Endothelial cell of umbilical vein (primary cell): ENCODE measurements at regions not wholly inside any gene's neighbourhood (a gene's known extent, or its start where the extent isn't known, plus 50 kb on each side); places are given as distances from the start of the nearest gene placed in this dataset.

ENCODE experiments used
- BruUV-seq: library from RNA; stranded (reverse); fragments of 400-500 nt; replicated peaks from 2 replicates; lab custom pipeline; 2021; lab: Mats Ljungman, UMichigan
- CTCF ChIA-PET: fragments of 300-600, 350-600 bp; sonication (Branson Sonifier 250); formaldehyde crosslinking; loops from one replicate; lab custom pipeline; 2021; ENCODE audit warnings: antibody characterized with exemption, inconsistent platforms; lab: Charles Lee
- POLR2A ChIA-PET: fragments of 300-600, 350-600 bp; sonication (Branson Sonifier 250); formaldehyde crosslinking; loops from one replicate; lab custom pipeline; 2021; ENCODE audit warnings: antibody characterized with exemption, inconsistent platforms; lab: Charles Lee
- DNase-seq: peaks from one replicate; pipeline ENCODE4 v3.0.0-alpha.2; 2011; ENCODE audit warnings: low read depth, low spot score
- FAIRE-seq: peaks from 2 replicates; lab custom pipeline; 2011; peaks lifted over from hg19 to GRCh38; lab: Jason Lieb, UNC
- H2AFZ ChIP-seq: 2 replicates; pipeline ENCODE4 v1.6.0; 2012; ENCODE audit warnings: low read depth, low read length, control low read depth, inconsistent platforms
- H3K27ac ChIP-seq: 2 replicates; pipeline ENCODE4 v1.5.1; 2011; ENCODE audit warnings: low read depth, mild to moderate bottlenecking, control low read depth, low read length, moderate library complexity; ENCODE audit not compliant: insufficient read depth
- H3K27me3 ChIP-seq, 2 experiments: 2 replicates each; pipeline versions ENCODE4 v1.6.0 to v1.6.1; 2011; ENCODE audit warnings: low read length in 2 of 2, mixed read lengths in 1 of 2; ENCODE audit not compliant: control insufficient read depth in 2 of 2, insufficient read depth in 2 of 2
- H3K36me3 ChIP-seq, 2 experiments: 2 replicates in 1 of 2; 3 replicates in 1 of 2; pipeline ENCODE4 v1.5.1; 2011; ENCODE audit warnings: low read length in 2 of 2, mild to moderate bottlenecking in 1 of 2, moderate library complexity in 1 of 2; ENCODE audit not compliant: control insufficient read depth in 2 of 2, insufficient read depth in 2 of 2; ENCODE audit errors: extremely low read depth in 1 of 2
- H3K4me1 ChIP-seq: 3 replicates; pipeline ENCODE4 v1.5.1; 2011; ENCODE audit warnings: mild to moderate bottlenecking, low read length; ENCODE audit not compliant: control insufficient read depth, insufficient read depth; ENCODE audit errors: extremely low read depth
- H3K4me2 ChIP-seq: 2 replicates; pipeline ENCODE4 v1.6.1; 2011; ENCODE audit warnings: low read length, control low read depth, mixed read lengths; ENCODE audit not compliant: insufficient read depth
- H3K4me3 ChIP-seq, 3 experiments: fragments of 200-600 bp in 1 of 3; sonication (generic), shearing (Covaris generic) in 1 of 3; replicated peaks in 1 of 3; 2 replicates each; pipeline ENCODE4 v1.5.1; 2011 to 2016; ENCODE audit warnings: control low read depth in 3 of 3, low read length in 3 of 3, mild to moderate bottlenecking in 2 of 3, inconsistent platforms in 1 of 3, low read depth in 1 of 3, moderate library complexity in 1 of 3; ENCODE audit not compliant: insufficient read depth in 1 of 3
- H3K79me2 ChIP-seq: 2 replicates; pipeline ENCODE4 v1.6.0; 2012; ENCODE audit warnings: low read length, inconsistent platforms; ENCODE audit not compliant: control insufficient read depth, insufficient read depth
- H3K9ac ChIP-seq: replicated peaks from 2 replicates; pipeline ENCODE3; 2011; ENCODE audit warnings: low read length, control low read depth; ENCODE audit not compliant: insufficient read depth; ENCODE audit errors: extremely low read depth
- H3K9me1 ChIP-seq: replicated peaks from 3 replicates; pipeline ENCODE4 v1.6.0; 2011; ENCODE audit warnings: mild to moderate bottlenecking, low read length; ENCODE audit not compliant: control insufficient read depth, insufficient read depth; ENCODE audit errors: extremely low read depth
- H3K9me3 ChIP-seq: replicated peaks from 2 replicates; pipeline ENCODE4 v1.5.1; 2012; ENCODE audit warnings: low read length, inconsistent platforms; ENCODE audit not compliant: control insufficient read depth, insufficient read depth
- H4K20me1 ChIP-seq: replicated peaks from 2 replicates; pipeline ENCODE3; 2011; ENCODE audit warnings: mild to moderate bottlenecking, low read length; ENCODE audit not compliant: control insufficient read depth, insufficient read depth; ENCODE audit errors: extremely low read depth
- EZH2 ChIP-seq: IDR thresholded peaks from 2 replicates; pipeline ENCODE4 v1.6.1; 2012; ENCODE audit warnings: borderline replicate concordance, low read depth, mild to moderate bottlenecking, moderate library complexity, low read length, inconsistent platforms; ENCODE audit not compliant: severe bottlenecking
- FOS ChIP-seq: IDR thresholded peaks from 2 replicates; pipeline ENCODE4 v1.6.1; 2011; ENCODE audit warnings: mild to moderate bottlenecking, low read length, moderate library complexity, borderline replicate concordance; ENCODE audit not compliant: insufficient read depth
- GATA2 ChIP-seq: IDR thresholded peaks from 2 replicates; pipeline ENCODE4 v1.7.0; 2011; ENCODE audit warnings: low read depth, mild to moderate bottlenecking, moderate library complexity, mixed read lengths, low read length; ENCODE audit not compliant: insufficient read length, insufficient read depth
- JUN ChIP-seq: IDR thresholded peaks from 2 replicates; pipeline ENCODE4 v1.6.1; 2011; ENCODE audit warnings: borderline replicate concordance, low read depth; ENCODE audit not compliant: insufficient read length, insufficient read depth
- MYC ChIP-seq: IDR thresholded peaks from one replicate; pipeline ENCODE4 v1.6.1; 2011; ENCODE audit warnings: mild to moderate bottlenecking, low read depth, low read length
- POLR2A ChIP-seq: IDR thresholded peaks from 2 replicates; pipeline ENCODE4 v1.6.1; 2012; ENCODE audit warnings: low read depth, mild to moderate bottlenecking, control low read depth, low read length
- POLR2AphosphoS5 ChIP-seq: IDR thresholded peaks from 2 replicates; pipeline ENCODE4 v1.6.1; 2012; ENCODE audit warnings: low read depth, mild to moderate bottlenecking, control low read depth, low read length, moderate library complexity; ENCODE audit not compliant: insufficient read depth
- dilution Hi-C: fragments of 300-500 bp; cut with MboI; formaldehyde crosslinking; loops from one replicate; pipeline ENCODE4 v1.15.0; 2019; ENCODE audit warnings: low sequenced_read_pairs; ENCODE audit not compliant: extremely low pct_ligation_motif_present
- intact Hi-C: fragments of 100-400 bp; cut with micrococcal nuclease; formaldehyde crosslinking; loops from one replicate; pipeline ENCODE4 v1.10.0; 2022
- TF ChIP-seq, protein P1 (sequence below): IDR thresholded peaks from 2 replicates; pipeline ENCODE4 v1.6.1; 2011; ENCODE audit not compliant: insufficient read depth, insufficient read length
- TF ChIP-seq, protein P2 (sequence below), 2 donors: IDR thresholded peaks; 1 replicate in 1 of 2; 2 replicates in 1 of 2; pipeline ENCODE4 v1.5.1; 2011; ENCODE audit warnings: low read length in 2 of 2, mild to moderate bottlenecking in 2 of 2, moderate library complexity in 2 of 2, control low read depth in 1 of 2, inconsistent platforms in 1 of 2, low read depth in 1 of 2; ENCODE audit not compliant: insufficient read depth in 1 of 2; ENCODE audit errors: extremely low read depth in 1 of 2

DNA sequence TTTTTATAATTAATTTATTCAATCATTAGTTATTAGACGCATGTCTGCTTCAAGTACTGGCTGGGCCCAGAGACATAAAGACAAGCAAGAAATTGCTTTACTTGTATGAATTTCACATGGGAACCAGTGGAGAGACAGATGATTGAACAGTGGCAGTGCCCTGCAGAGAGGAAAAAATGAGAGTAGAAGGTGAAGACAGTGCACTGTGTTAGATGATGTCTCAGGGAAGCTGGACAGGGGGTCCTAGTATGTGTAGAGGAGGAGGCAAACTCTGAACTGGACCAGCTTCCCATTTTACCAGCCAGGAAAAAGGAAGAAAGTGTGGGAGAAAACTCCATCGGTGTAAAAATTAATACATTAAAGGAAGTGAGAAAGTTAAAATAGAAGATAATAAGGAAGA is 126.0 kb downstream of the BACH1 start:
- intact Hi-C loops (no loop called here), dilution Hi-C loops (no loop called here)
- CTCF ChIA-PET: no interaction called here
- H3K9ac ChIP-seq: no peak overlapping the region
- TF ChIP-seq POLR2AphosphoS5 (no peak), EZH2 (no peak), JUN (no peak), POLR2A (no peak)
- TF ChIP-seq, protein P1, sequence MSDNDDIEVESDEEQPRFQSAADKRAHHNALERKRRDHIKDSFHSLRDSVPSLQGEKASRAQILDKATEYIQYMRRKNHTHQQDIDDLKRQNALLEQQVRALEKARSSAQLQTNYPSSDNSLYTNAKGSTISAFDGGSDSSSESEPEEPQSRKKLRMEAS: no peak
- TF ChIP-seq, protein P2, sequence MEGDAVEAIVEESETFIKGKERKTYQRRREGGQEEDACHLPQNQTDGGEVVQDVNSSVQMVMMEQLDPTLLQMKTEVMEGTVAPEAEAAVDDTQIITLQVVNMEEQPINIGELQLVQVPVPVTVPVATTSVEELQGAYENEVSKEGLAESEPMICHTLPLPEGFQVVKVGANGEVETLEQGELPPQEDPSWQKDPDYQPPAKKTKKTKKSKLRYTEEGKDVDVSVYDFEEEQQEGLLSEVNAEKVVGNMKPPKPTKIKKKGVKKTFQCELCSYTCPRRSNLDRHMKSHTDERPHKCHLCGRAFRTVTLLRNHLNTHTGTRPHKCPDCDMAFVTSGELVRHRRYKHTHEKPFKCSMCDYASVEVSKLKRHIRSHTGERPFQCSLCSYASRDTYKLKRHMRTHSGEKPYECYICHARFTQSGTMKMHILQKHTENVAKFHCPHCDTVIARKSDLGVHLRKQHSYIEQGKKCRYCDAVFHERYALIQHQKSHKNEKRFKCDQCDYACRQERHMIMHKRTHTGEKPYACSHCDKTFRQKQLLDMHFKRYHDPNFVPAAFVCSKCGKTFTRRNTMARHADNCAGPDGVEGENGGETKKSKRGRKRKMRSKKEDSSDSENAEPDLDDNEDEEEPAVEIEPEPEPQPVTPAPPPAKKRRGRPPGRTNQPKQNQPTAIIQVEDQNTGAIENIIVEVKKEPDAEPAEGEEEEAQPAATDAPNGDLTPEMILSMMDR (IDR thresholded peaks at IDR 0.05; ENCODE audit: extremely low read depth in 1 of 2, insufficient read depth in 1 of 2, low read depth in 1 of 2, low read length in 2 of 2): no peak
- H3K36me3 ChIP-seq: no peaks in the 10 kb centered on the region
- no TSS peak for BruUV-seq
- H3K4me2 ChIP-seq: no peak overlapping the region
- FAIRE-seq (no peak), DNase-seq (no peak)
- H3K27me3 ChIP-seq: no peaks in the 10 kb centered on the region
- H3K27ac ChIP-seq: no peak overlapping the region
- H3K4me3 ChIP-seq: no peak overlapping the region
- H3K79me2 ChIP-seq: no peaks in the 10 kb centered on the region
- no peaks in the 10 kb centered on the region for H4K20me1 ChIP-seq
- no peaks in the 10 kb centered on the region for H3K9me3 ChIP-seq
- H3K9me1 ChIP-seq: no peaks in the 10 kb centered on the region
- no peaks in the 10 kb centered on the region for H3K4me1 ChIP-seq
- no peak overlapping the region for H2AFZ ChIP-seq
- POLR2A ChIA-PET: no interaction called here

DNA sequence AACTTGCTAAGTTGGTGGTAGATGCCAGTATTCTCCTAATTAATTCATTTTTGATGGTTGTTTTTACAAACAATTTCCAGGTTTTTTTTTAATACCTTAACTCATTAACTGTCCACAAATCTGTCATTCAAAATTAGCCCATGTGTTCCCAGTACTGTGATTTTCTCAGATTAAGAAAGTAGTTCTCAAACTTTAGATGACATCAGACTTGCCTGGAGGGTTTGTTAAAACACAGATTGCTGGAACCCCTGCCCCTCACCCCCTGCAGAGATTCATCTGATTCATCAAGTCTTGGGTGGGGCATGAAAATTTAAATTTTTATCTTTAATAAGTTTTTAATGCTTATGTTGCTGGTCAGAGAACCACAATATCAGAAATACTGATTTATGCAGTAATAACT is 130.5 kb downstream of the BACH1 start:
- no peaks in the 10 kb centered on the region for H3K27me3 ChIP-seq
- FAIRE-seq (no peak), DNase-seq (no peak)
- H3K9me3 ChIP-seq: no peaks in the 10 kb centered on the region
- no peak overlapping the region for H3K27ac ChIP-seq
- CTCF ChIA-PET: no interaction called here
- no peak overlapping the region for H3K9ac ChIP-seq
- POLR2A ChIA-PET: no interaction called here
- H3K36me3 ChIP-seq: no peaks in the 10 kb centered on the region
- no peak overlapping the region for H3K4me3 ChIP-seq
- TF ChIP-seq MYC: no peak
- no peak for TF ChIP-seq GATA2
- TF ChIP-seq, protein P2 (IDR thresholded peaks at IDR 0.05; ENCODE audit: extremely low read depth in 1 of 2, insufficient read depth in 1 of 2, low read depth in 1 of 2, low read length in 2 of 2): no peak
- TF ChIP-seq, protein P1: no peak
- no peak for TF ChIP-seq POLR2AphosphoS5
- no peak for TF ChIP-seq FOS
- TF ChIP-seq EZH2: no peak
- TF ChIP-seq JUN: no peak
- no peak for TF ChIP-seq POLR2A
- H3K4me2 ChIP-seq: no peak overlapping the region
- BruUV-seq: no TSS peak
- no peak overlapping the region for H2AFZ ChIP-seq
- H3K4me1 ChIP-seq: no peaks in the 10 kb centered on the region
- no peaks in the 10 kb centered on the region for H4K20me1 ChIP-seq
- intact Hi-C loops (no loop called here), dilution Hi-C loops (no loop called here)
- no peaks in the 10 kb centered on the region for H3K79me2 ChIP-seq
- H3K9me1 ChIP-seq: no peaks in the 10 kb centered on the region
